ENCODE measurements at regions not wholly inside any gene's neighbourhood (a gene's known extent, or its start where the extent isn't known, plus 50 kb on each side); places are given as distances from the start of the nearest gene placed in this dataset.

- no CpG with 5 or more reads among the region's 5 CpGs for WGBS (ENCODE audit: extremely low coverage, insufficient read length, low lambda C conversion rate)
- no peak overlapping the region for H3K14ac ChIP-seq (ENCODE audit: insufficient read depth, low read length)
- H4K5ac ChIP-seq (ENCODE audit: insufficient read length, low read depth, low read length), result no peak overlapping the region
- no peak overlapping the region for H3K56ac ChIP-seq (ENCODE audit: insufficient read length, low read depth, low read length)
- no peak overlapping the region for H4K8ac ChIP-seq (replicated peaks; ENCODE audit: insufficient read length, low read depth, low read length)
- no peak overlapping the region for H3K18ac ChIP-seq (ENCODE audit: insufficient read length, low read depth, low read length)
- H2BK5ac ChIP-seq (ENCODE audit: insufficient read length, low read length), result no peak overlapping the region
- H3K79me2 ChIP-seq (ENCODE audit: insufficient read depth, low read length), result no peaks in the 10 kb centered on the region
- no peak overlapping the region for H3K4me3 Mint-ChIP-seq
- no peak overlapping the region for H3K9ac ChIP-seq (ENCODE audit: extremely low read depth, insufficient read length, low read length)
- H3K9me3 ChIP-seq (ENCODE audit: control insufficient read depth, low read depth, low read length), result peaks cover 8% of the 10 kb centered on the region
- H3K4me2 ChIP-seq (ENCODE audit: insufficient read depth, insufficient read length, low read length), result no peak overlapping the region
- no peak overlapping the region for H2AFZ ChIP-seq (ENCODE audit: low read length)
- H2BK15ac ChIP-seq (ENCODE audit: low read depth, low read length), result no peak overlapping the region
- no peaks in the 10 kb centered on the region for H3K23me2 ChIP-seq (ENCODE audit: insufficient read length, low read depth, low read length, poor library complexity, severe bottlenecking)
- no peak overlapping the region for H2BK12ac ChIP-seq (ENCODE audit: insufficient read length, low read depth, low read length)
- peaks cover 56 to 57% of the 10 kb centered on the region in 2 experiments for H3K9me3 Mint-ChIP-seq
- no peak overlapping the region for H4K91ac ChIP-seq (ENCODE audit: insufficient read length, low read depth, low read length)
- no peak overlapping the region for H3K23ac ChIP-seq (ENCODE audit: insufficient read length, low read depth, low read length)
- H3T11ph ChIP-seq (ENCODE audit: low read length), result no peak overlapping the region
- TF ChIP-seq CTCF (conservative IDR thresholded peaks at IDR 0.05), result peak; percentile 37; the same call in 2 of the 3 replicates
- H3K36me3 Mint-ChIP-seq (ENCODE audit: insufficient read depth in 1 of 3, low read depth in 3 of 3), result peaks cover 18 to 26% (median 24%) of the 10 kb centered on the region in 3 experiments
- H3K4me1 ChIP-seq (ENCODE audit: insufficient read depth, low read length), result no peaks in the 10 kb centered on the region
- H3K27ac ChIP-seq (ENCODE audit: insufficient read length, low read depth, low read length), result no peak overlapping the region
- no peak overlapping the region for H3K4ac ChIP-seq (ENCODE audit: low read depth, low read length)
- no peak overlapping the region for H2AK5ac ChIP-seq (ENCODE audit: insufficient read length, low read length)
- no peaks in the 10 kb centered on the region for H3K27me3 ChIP-seq (ENCODE audit: insufficient read depth, low read length)
- no peak overlapping the region for H2BK120ac ChIP-seq (ENCODE audit: low read depth, low read length, poor library complexity, severe bottlenecking)
- H3K4me1 Mint-ChIP-seq, result no peaks in the 10 kb centered on the region
- H3K27ac Mint-ChIP-seq, result no peak overlapping the region
- no peak overlapping the region for H2BK20ac ChIP-seq (ENCODE audit: low read depth, low read length, poor library complexity, severe bottlenecking)
- H3K79me1 ChIP-seq (ENCODE audit: insufficient read depth, low read depth, low read length, poor library complexity, severe bottlenecking), result no peaks in the 10 kb centered on the region
- no peak for DNase-seq
- H3K27me3 Mint-ChIP-seq (ENCODE audit: low read depth), result no peaks in the 10 kb centered on the region
- H4K20me1 ChIP-seq (ENCODE audit: control insufficient read depth, insufficient read depth, insufficient read length), result no peaks in the 10 kb centered on the region
These were observed 1074.1 kb downstream of the AACS start for GRCh38 chr12:126139355-126139754.

Data from H9 (cell line).